Testis (tissue), 2 donors: ENCODE measurements at regions not wholly inside any gene's neighbourhood (a gene's known extent, or its start where the extent isn't known, plus 50 kb on each side); places are given as distances from the start of the nearest gene placed in this dataset.

Experiments used
- DNase-seq: peaks from one replicate; pipeline ENCODE4 v3.0.0-alpha.2; 2019
- H3K27ac ChIP-seq, 2 donors: fragments of 200-600 bp; sonication (generic); one replicate each; pipeline ENCODE4 v1.5.1; 2019
- H3K27me3 ChIP-seq: fragments of 200-600 bp; sonication (generic); one replicate; pipeline ENCODE4 v1.5.1; 2019
- H3K36me3 ChIP-seq: fragments of 200-600 bp; sonication (generic); one replicate; pipeline ENCODE4 v1.5.1; 2017; ENCODE audit warnings: low read depth; ENCODE audit errors: missing control alignments
- H3K4me1 ChIP-seq: fragments of 200-600 bp; sonication (generic); one replicate; pipeline ENCODE4 v1.5.1; 2019
- H3K4me3 ChIP-seq, 2 donors: fragments of 200-600 bp; sonication (generic); one replicate each; pipeline ENCODE4 v1.5.1; 2017 to 2019
- H3K9me3 ChIP-seq: fragments of 200-600 bp; sonication (generic); one replicate; pipeline ENCODE4 v1.5.1; 2017
- CTCF ChIP-seq, 3 experiments: fragments of 450-650 bp in 2 of 3; fragments of 200-600 bp in 1 of 3; sonication (generic) in 1 of 3; IDR thresholded peaks; one replicate each; pipeline ENCODE4 v1.5.1; 2016 to 2019; ENCODE audit warnings: antibody characterized with exemption in 3 of 3, mild to moderate bottlenecking in 2 of 3, moderate library complexity in 1 of 3
- POLR2A ChIP-seq: fragments of 450-650 bp; IDR thresholded peaks from one replicate; pipeline ENCODE4 v1.6.1; 2017; ENCODE audit warnings: antibody characterized with exemption, mild to moderate bottlenecking, moderate library complexity
- WGBS, 2 donors: methylation state at CpG; one replicate each; pipeline ENCODE4 v1.1.5; 2018; 5-methylcytosine and 5-hydroxymethylcytosine counted together
- intact Hi-C: fragments of 100-400 bp; cut with DNase I; formaldehyde crosslinking; loops from one replicate; pipeline ENCODE4 v1.15.1; 2023; ENCODE audit warnings: low total_unique reads

DNA sequence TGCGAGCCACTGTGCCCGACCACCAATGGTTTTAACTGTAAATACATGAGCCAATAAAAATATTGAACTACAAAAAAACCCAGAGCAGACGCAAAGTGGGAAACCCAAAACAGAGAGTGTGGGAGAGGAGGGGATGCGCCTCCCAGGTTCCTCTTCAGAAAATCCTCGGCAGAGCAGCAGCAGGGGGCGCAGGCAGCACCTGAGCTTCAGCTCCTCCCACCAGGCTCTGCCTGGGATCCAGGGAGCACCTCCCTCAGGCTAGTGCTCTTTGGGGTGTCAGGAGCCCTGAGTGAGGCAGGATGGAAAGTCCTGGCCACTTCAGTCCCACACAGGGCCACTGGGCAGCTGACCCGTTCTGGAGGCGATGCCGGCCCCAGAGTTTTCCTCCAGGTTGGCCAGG is 536.9 kb upstream of the CDH4 start:
- no peaks in the 10 kb centered on the region for H3K27me3 ChIP-seq
- H3K27ac ChIP-seq, result no peak overlapping the region
- H3K36me3 ChIP-seq, result no peaks in the 10 kb centered on the region
- no peaks in the 10 kb centered on the region for H3K9me3 ChIP-seq
- intact Hi-C loops, result no loop called here
- DNase-seq, result no peak
- no peaks in the 10 kb centered on the region for H3K4me1 ChIP-seq
- WGBS, 2 donors, result 56 to 73% methylated on average over 8 to 9 of the region's 9 CpGs
- no peak overlapping the region for H3K4me3 ChIP-seq
- TF ChIP-seq POLR2A (no peak), CTCF (IDR thresholded peaks at IDR 0.05) (no peak)

DNA sequence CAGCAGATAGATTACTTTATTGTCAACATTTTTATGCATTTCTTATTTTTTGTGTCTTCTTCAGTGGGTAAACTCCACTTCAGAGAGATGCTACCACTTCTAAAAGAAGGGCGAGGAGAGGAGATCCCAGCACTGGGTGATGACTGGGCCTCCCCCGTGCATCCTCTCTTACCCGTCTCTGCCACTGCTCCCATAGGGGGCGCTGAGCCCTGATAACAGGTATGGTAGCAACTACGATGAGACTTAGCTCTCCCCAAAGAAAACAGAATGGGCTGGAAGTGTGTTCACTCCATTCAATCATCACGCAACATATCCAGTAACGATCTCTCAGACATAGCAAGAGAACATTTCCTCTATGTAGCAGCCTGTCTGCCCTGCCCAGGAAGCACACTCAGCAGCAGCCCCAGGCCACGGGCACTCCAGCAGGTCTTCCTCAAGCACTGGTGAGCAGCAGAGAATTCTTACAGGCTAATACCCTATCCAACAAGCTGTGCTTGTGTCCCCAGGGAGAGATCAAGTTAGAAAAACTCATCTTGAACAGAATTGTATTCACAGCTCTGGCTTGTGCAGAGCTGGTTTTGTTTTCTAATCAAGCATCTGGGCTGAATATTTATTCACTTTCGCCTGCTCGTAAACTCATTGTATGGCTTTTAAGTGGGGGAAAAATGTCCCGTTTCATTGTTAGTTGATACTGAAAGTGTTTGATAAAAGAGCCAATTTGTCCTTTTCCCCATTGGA is 533.1 kb upstream of the CDH4 start:
- Histone ChIP-seq H3K9me3 (no peaks in the 10 kb centered on the region), H3K4me3 (no peak overlapping the region), H3K4me1 (no peaks in the 10 kb centered on the region), H3K36me3 (no peaks in the 10 kb centered on the region), H3K27ac (no peak overlapping the region), H3K27me3 (no peaks in the 10 kb centered on the region)
- 74 to 76% methylated on average over 11 of the region's 11 CpGs for WGBS, 2 donors
- no peak for TF ChIP-seq CTCF (IDR thresholded peaks at IDR 0.05)
- TF ChIP-seq POLR2A, result no peak
- intact Hi-C loops, result no loop called here
- no peak for DNase-seq

GRCh38 chr20:60725311-60725906 is 526.7 kb upstream of the CDH4 start:
- WGBS, 2 donors, result 63 to 69% methylated on average over 4 of the region's 4 CpGs
- H3K27me3 ChIP-seq, result no peaks in the 10 kb centered on the region
- no peaks in the 10 kb centered on the region for H3K36me3 ChIP-seq
- no peak overlapping the region for H3K27ac ChIP-seq
- no peaks in the 10 kb centered on the region for H3K9me3 ChIP-seq
- no peak overlapping the region for H3K4me3 ChIP-seq
- H3K4me1 ChIP-seq, result no peaks in the 10 kb centered on the region
- DNase-seq, result no peak
- no peak for TF ChIP-seq CTCF (IDR thresholded peaks at IDR 0.05)
- intact Hi-C loops, result no loop called here

DNA sequence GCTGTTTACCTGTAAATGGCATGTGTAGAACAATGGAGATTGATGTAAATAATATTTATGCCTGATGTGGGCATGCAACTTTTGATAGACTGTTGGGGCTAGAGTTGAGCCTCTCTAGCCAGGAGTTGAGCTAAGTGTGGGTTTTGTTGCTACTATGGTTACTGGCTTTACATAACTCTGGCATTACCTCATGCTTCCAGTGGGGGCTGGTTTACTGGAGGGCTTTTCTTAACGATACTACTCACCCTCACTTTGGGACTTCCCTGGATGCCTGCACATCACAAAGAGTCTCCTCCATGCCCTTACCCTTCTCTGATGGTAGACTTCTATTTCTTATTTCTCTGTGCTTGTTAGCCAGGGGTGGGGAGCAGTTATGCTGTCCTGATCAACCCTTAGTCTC is 524.6 kb upstream of the CDH4 start:
- WGBS, 2 donors, result 48 to 65% methylated on average over 1 of the region's 1 CpG
- intact Hi-C loops, result no loop called here
- DNase-seq, result no peak
- Histone ChIP-seq H3K9me3 (no peaks in the 10 kb centered on the region), H3K4me3 (no peak overlapping the region), H3K27ac (no peak overlapping the region), H3K36me3 (no peaks in the 10 kb centered on the region), H3K4me1 (no peaks in the 10 kb centered on the region), H3K27me3 (no peaks in the 10 kb centered on the region)
- TF ChIP-seq POLR2A (no peak), CTCF (IDR thresholded peaks at IDR 0.05) (no peak)

- 79 to 80% methylated on average over 4 of the region's 4 CpGs for WGBS, 2 donors
- no peaks in the 10 kb centered on the region for H3K27me3 ChIP-seq
Observed at GRCh38 chr20:60728705-60729104, 523.4 kb upstream of the CDH4 start.

More at GRCh38 chr20:60728705-60729104, 523.4 kb upstream of the CDH4 start:
- H3K4me1 ChIP-seq, result no peaks in the 10 kb centered on the region
- H3K36me3 ChIP-seq, result no peaks in the 10 kb centered on the region
- H3K27ac ChIP-seq, result no peak overlapping the region
- intact Hi-C loops, result no loop called here
- DNase-seq, result no peak
- TF ChIP-seq POLR2A (no peak), CTCF (IDR thresholded peaks at IDR 0.05) (no peak)
- H3K4me3 ChIP-seq, result no peak overlapping the region
- H3K9me3 ChIP-seq, result no peaks in the 10 kb centered on the region
